Upper lobe of right lung (tissue), 1 donor: ENCODE measurements at regions not wholly inside any gene's neighbourhood (a gene's known extent, or its start where the extent isn't known, plus 50 kb on each side); places are given as distances from the start of the nearest gene placed in this dataset.

Experiments
- ATAC-seq: fragments of 200-7000 bp; cut with Tn5 transposase; one replicate; pipeline ENCODE4 v1.9.1; 2020; ENCODE audit warnings: mild to moderate bottlenecking, moderate library complexity
- DNase-seq: peaks from one replicate; pipeline ENCODE4 v3.0.0-alpha.2; 2020
- H3K27ac ChIP-seq: fragments of 200-600 bp; one replicate; pipeline ENCODE4 v1.8.0; 2022
- H3K27me3 ChIP-seq: fragments of 200-600 bp; one replicate; pipeline ENCODE4 v1.8.0; 2022; ENCODE audit warnings: mild to moderate bottlenecking
- H3K36me3 ChIP-seq: fragments of 200-600 bp; one replicate; pipeline ENCODE4 v1.8.0; 2022
- H3K4me1 ChIP-seq: fragments of 200-600 bp; one replicate; pipeline ENCODE4 v1.8.0; 2022
- H3K4me3 ChIP-seq: fragments of 200-600 bp; one replicate; pipeline ENCODE4 v1.8.0; 2022; ENCODE audit warnings: mild to moderate bottlenecking
- H3K9me3 ChIP-seq: fragments of 200-600 bp; one replicate; pipeline ENCODE4 v1.8.0; 2022
- intact Hi-C: fragments of 100-400 bp; cut with DNase I; formaldehyde crosslinking; loops from one replicate; pipeline ENCODE4 v1.11.0; 2022
- TF ChIP-seq, protein P1 (sequence below): fragments of 200-600 bp; IDR thresholded peaks from one replicate; pipeline ENCODE4 v1.8.0; 2022; ENCODE audit warnings: antibody characterized with exemption
- donor health status: DM: no; HTN: yes; CAD: no; lungs with severe emphysema.

DNA sequence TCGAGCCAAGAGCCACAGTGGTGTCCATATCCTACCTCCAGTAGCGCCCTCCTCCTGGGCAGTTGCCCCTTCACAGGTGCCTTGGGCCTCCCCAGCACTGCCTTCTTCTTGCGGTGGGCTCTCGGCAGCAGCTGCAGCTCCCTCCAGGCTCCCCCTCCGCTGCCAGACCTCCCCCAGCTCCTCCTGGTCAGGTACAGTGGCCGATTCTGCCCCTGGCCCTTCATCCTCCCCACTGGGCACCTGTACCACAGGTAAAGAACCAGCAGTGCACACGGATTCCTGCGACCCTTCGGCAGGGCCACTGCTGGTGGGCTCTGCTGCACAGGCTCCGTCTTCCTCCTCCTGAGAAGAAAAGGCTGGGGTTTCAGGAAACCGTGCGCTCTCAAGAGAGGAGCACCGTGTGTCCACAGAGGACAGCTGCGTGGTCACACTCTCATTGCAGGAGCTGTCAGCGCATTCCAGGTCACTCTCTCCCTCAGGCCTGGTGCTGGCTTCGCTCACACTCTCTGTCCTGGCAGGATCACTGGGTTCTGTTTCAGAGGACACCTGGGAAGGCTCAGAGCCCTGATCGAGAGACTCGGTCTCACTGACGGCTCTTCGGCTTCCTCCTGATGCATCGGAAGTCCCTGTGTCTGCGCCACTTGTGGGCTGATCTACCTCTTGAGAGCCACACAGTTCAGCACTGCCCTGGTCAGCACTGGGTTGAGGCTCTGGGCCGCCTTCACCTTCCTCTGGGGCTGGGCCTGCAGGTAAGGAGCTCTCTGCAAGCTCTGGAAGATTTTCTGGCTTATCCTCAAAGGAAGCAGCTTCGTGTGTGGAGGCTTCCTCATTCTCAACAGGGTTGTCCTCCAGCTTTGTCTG is 147.4 kb upstream of the STK17B start:
- Histone ChIP-seq H3K27ac (no peak overlapping the region), H3K4me1 (no peaks in the 10 kb centered on the region), H3K9me3 (no peaks in the 10 kb centered on the region), H3K27me3 (no peaks in the 10 kb centered on the region), H3K4me3 (no peak overlapping the region), H3K36me3 (no peaks in the 10 kb centered on the region)
- intact Hi-C loops = no loop called here
- TF ChIP-seq, protein P1, sequence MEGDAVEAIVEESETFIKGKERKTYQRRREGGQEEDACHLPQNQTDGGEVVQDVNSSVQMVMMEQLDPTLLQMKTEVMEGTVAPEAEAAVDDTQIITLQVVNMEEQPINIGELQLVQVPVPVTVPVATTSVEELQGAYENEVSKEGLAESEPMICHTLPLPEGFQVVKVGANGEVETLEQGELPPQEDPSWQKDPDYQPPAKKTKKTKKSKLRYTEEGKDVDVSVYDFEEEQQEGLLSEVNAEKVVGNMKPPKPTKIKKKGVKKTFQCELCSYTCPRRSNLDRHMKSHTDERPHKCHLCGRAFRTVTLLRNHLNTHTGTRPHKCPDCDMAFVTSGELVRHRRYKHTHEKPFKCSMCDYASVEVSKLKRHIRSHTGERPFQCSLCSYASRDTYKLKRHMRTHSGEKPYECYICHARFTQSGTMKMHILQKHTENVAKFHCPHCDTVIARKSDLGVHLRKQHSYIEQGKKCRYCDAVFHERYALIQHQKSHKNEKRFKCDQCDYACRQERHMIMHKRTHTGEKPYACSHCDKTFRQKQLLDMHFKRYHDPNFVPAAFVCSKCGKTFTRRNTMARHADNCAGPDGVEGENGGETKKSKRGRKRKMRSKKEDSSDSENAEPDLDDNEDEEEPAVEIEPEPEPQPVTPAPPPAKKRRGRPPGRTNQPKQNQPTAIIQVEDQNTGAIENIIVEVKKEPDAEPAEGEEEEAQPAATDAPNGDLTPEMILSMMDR = no peak
- DNase-seq (no peak), ATAC-seq (peak; percentile 32)

DNA sequence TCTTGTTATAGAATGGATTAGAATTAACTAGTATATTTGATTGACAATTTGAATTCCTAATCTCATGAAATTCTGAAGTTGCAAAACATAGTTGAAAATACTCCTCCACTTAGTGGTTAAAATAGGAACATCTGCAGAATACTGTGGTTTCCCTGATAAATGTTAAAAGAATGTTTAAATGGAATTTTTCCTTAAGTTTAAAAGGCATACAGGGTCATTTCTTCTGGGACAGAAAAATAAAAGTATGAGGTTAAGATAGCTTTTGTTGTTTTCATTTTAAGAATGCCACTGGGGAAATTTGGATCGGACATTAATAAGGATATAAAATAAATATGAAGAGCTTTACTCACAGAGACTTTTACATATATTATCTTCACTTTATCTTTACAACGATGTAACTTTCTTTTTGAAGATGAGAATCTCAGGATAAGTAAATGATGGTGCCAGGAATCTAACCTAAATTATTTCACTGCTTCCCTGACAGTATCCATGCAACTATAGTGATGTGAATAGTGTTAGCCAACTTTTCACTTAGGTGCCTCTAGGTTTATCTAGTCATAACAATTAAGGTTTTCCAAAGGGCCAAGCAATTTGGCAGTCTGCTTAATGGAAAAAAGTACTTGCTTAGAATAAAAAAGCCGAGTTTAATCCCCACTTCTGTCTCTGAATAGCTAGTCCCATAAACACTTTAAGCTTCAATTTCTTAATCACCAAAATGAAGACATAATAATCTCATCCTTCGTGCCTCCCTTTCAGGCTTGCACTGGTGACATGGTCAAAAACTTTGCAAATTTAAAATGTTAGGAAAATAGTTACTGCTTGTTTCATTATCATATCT is 151.8 kb upstream of the STK17B start:
- Histone ChIP-seq H3K27me3 (no peaks in the 10 kb centered on the region), H3K9me3 (no peaks in the 10 kb centered on the region), H3K27ac (no peak overlapping the region), H3K36me3 (no peaks in the 10 kb centered on the region), H3K4me1 (no peaks in the 10 kb centered on the region), H3K4me3 (no peak overlapping the region)
- DNase-seq (no peak), ATAC-seq (no peak)
- intact Hi-C loops = no loop called here
- TF ChIP-seq, protein P1 = no peak

DNA sequence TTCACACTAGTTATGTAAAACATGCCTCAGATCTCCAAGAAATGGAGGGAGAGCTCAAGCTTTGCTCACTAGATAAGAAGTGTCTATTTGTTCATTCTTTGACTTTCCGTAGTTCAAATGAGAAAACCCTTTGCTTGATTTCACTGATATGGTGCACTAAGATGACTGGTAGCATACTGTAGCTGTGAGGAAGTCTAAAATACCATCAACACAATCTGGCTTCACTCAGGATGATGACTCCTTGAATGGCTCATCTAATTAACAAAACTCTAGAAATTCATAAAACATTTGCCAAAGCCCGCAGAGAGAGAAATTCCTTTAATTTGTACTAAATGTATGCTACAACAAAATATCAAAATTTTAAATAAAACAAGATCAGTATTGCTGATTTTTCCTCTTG is 152.8 kb upstream of the STK17B start:
- intact Hi-C loops = no loop called here
- no peaks in the 10 kb centered on the region for H3K9me3 ChIP-seq
- H3K36me3 ChIP-seq = no peaks in the 10 kb centered on the region
- DNase-seq (no peak), ATAC-seq (no peak)
- TF ChIP-seq, protein P1 = no peak
- no peak overlapping the region for H3K4me3 ChIP-seq
- H3K27ac ChIP-seq = no peak overlapping the region
- H3K4me1 ChIP-seq = no peaks in the 10 kb centered on the region
- no peaks in the 10 kb centered on the region for H3K27me3 ChIP-seq

DNA sequence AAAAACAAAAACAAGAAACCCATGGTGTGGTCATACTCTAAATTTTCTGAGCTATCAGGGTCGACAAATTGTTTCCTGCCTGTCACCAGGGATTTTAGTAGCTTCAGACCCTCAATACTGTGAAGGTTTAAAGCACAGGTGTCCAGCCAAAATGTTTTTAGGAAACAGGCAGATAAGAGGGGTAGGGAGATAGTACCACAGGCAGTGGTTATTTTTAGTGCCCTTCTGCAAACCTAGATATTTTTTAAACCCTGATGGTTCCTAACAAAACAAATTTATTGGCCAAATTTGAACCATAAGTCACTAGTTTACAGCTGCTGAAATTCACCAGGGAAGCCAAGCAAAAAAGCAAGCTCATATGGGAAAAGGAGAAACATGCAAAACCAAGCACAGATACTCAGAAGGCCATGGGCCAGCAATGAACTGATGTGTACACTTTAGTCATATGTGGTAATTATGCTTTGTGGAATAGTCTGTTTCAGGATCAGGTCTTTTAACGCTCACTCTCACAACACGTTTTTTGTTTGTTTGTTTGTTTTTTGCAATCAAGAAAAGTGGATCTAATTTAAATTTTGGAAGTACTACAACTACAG is 156.8 kb upstream of the STK17B start:
- Histone ChIP-seq H3K4me3 (no peak overlapping the region), H3K36me3 (no peaks in the 10 kb centered on the region), H3K9me3 (no peaks in the 10 kb centered on the region), H3K27me3 (no peaks in the 10 kb centered on the region), H3K27ac (no peak overlapping the region), H3K4me1 (no peaks in the 10 kb centered on the region)
- intact Hi-C loops = no loop called here
- no peak for ATAC-seq
- no peak for DNase-seq
- TF ChIP-seq, protein P1 = no peak

DNA sequence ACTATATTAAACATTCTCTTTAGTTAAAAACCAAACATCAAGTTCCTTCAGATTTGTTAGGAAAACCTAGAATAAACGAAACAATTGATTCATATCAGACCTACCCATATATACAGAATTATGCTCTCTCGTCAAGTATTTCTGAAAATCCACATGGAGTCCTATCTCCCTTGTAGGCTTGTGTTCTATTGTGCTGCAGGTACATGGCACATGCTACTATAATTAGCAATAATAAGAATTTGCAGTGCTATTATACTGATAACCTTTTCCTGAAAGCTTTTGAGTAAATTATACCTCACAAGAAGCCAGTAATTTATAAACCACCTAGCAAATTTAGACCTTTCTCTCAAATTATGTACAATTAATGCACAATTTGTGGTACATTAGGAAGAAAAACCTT is 158.6 kb upstream of the STK17B start:
- no peaks in the 10 kb centered on the region for H3K4me1 ChIP-seq
- no peaks in the 10 kb centered on the region for H3K9me3 ChIP-seq
- no peak for ATAC-seq
- no peak overlapping the region for H3K27ac ChIP-seq
- no peaks in the 10 kb centered on the region for H3K36me3 ChIP-seq
- H3K4me3 ChIP-seq = no peak overlapping the region
- no peaks in the 10 kb centered on the region for H3K27me3 ChIP-seq
- no peak for DNase-seq
- TF ChIP-seq, protein P1 = no peak
- intact Hi-C loops = no loop called here
